Lower leg skin (tissue), 4 donors: ENCODE measurements at regions not wholly inside any gene's neighbourhood (a gene's known extent, or its start where the extent isn't known, plus 50 kb on each side); places are given as distances from the start of the nearest gene placed in this dataset.
"Not testable (repeated sequence)": the region's sequence is repeated elsewhere in the genome, so short reads cannot be mapped to it uniquely, and the experiment has no call there.

Experiments used
- DNase-seq, 2 donors: peaks; one replicate each; pipeline ENCODE4 v3.0.0-alpha.2; 2019; ENCODE audit warnings: low spot score in 2 of 2
- H3K4me3 ChIP-seq: fragments of 200-600 bp; sonication (generic); 2 replicates; pipeline ENCODE4 v1.5.1; 2017; ENCODE audit warnings: mild to moderate bottlenecking, low read depth; ENCODE audit not compliant: poor library complexity, severe bottlenecking
- POLR2A ChIP-seq, 2 donors: fragments of 450-650 bp; IDR thresholded peaks; one replicate each; pipeline ENCODE4 v1.6.1; 2016 to 2017; ENCODE audit warnings: antibody characterized with exemption in 2 of 2, mild to moderate bottlenecking in 1 of 2, moderate library complexity in 1 of 2
- WGBS, 2 donors: methylation state at CpG; one replicate each; pipeline ENCODE4 v1.1.5; 2018; 5-methylcytosine and 5-hydroxymethylcytosine counted together
- intact Hi-C: fragments of 100-400 bp; cut with DNase I; formaldehyde crosslinking; loops from one replicate; pipeline ENCODE4 v1.15.0; 2023; ENCODE audit warnings: low total_unique reads
- TF ChIP-seq, protein P1 (sequence below), 3 donors: fragments of 450-650 bp; IDR thresholded peaks; one replicate each; pipeline ENCODE4 v1.5.1; 2016; ENCODE audit warnings: antibody characterized with exemption in 3 of 3, mild to moderate bottlenecking in 3 of 3, moderate library complexity in 2 of 3

DNA sequence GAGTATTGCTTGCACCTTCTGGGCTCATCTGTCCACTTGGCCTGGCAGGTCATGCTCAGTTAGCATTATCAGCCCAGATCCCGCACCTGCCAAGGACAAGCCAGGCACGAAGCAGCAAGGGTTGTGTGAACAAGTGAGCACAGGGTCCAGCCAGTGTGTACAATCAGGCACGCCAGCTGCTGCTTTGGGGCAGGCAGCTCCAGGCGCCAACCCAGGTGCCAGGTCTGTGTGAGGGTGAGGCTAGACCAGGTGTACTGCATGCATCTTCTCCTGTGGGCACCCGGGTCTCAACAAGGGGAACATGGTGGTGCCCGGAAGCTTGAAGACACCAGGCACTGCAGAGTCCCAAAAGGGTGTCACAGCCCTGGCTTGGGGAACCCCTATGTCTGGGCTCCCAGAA is 1446.8 kb downstream of the PCDH9 start:
- intact Hi-C loops: no loop called here
- WGBS, 2 donors: 81 to 91% methylated on average over 6 of the region's 6 CpGs
- no peak overlapping the region for H3K4me3 ChIP-seq
- DNase-seq: no peak
- TF ChIP-seq, protein P1, sequence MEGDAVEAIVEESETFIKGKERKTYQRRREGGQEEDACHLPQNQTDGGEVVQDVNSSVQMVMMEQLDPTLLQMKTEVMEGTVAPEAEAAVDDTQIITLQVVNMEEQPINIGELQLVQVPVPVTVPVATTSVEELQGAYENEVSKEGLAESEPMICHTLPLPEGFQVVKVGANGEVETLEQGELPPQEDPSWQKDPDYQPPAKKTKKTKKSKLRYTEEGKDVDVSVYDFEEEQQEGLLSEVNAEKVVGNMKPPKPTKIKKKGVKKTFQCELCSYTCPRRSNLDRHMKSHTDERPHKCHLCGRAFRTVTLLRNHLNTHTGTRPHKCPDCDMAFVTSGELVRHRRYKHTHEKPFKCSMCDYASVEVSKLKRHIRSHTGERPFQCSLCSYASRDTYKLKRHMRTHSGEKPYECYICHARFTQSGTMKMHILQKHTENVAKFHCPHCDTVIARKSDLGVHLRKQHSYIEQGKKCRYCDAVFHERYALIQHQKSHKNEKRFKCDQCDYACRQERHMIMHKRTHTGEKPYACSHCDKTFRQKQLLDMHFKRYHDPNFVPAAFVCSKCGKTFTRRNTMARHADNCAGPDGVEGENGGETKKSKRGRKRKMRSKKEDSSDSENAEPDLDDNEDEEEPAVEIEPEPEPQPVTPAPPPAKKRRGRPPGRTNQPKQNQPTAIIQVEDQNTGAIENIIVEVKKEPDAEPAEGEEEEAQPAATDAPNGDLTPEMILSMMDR (IDR thresholded peaks at IDR 0.05): no peak
- TF ChIP-seq POLR2A (IDR thresholded peaks at IDR 0.05): no peak

DNA sequence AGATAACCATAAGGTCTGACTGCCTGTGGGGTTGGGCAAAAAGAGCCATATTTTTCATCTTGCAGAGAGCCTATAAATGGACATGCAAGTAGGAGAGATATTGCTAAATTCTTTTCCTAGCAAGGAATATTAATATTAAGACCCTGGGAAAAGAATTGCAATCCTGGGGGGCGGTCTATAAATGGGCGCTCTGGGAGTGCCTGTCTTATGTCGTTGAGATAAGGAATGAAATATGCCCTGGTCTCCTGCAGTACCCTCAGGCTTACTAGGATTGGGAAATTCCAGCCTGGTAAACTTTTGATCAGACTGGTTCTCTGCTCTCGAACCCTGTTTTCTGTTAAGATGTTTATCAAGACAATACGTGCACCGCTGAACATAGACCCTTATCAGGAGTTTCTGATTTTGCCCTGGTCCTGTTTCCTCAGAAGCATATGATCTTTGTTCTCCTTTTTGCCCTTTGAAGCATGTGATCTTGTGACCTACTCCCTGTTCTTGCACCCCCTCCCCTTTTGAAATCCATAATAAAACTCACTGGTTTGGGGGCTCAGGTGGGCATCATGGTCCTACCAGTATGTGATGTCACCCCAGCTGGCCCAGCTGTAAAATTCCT is 1458.3 kb downstream of the PCDH9 start:
- H3K4me3 ChIP-seq, DNase-seq, intact Hi-C loops: not testable (repeated sequence)
- WGBS, 2 donors: 76 to 78% methylated on average over 6 of the region's 6 CpGs

DNA sequence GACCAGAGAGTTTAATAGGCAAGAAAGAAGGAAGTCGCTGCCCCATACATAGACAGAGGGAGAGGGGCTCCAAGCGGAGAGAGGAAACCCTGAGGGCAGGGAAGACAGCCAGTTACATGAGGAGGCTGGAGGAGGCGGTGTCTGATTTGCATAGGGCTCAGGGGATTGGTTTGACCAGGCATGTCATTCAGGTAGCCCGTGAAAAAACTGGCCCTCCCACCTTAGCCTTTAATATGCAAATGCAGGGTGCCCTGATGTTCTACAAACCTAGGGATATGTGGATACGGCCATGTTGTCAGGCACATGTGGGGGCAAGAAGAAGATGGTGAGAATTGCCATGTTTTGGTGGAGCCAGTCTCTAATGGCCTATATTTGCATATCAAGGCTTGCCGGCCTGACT is 1461.6 kb downstream of the PCDH9 start:
- intact Hi-C loops: no loop called here
- H3K4me3 ChIP-seq: no peak overlapping the region
- DNase-seq: no peak
- no peak for TF ChIP-seq POLR2A (IDR thresholded peaks at IDR 0.05)
- 72 to 75% methylated on average over 6 of the region's 6 CpGs for WGBS, 2 donors

DNA sequence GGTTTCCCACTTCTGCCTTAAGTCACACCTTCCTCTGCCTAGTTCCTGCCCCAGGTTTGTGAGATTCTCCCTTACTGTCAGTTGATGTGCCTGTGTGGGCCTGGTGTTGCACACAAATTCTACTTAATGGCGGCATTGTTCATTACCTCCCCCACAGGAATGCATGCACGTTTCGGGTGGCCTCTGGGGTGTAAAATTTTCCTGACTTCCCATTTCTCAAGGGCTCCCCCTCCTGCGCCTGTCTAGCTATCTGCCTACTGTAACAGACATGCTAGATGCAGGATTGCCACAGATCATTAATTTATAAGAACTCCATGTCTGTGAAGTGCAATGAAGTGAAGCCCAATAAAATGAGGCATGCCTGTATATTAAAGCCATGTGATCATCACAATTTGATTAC is 1466.3 kb downstream of the PCDH9 start:
- 62 to 70% methylated on average over 4 of the region's 4 CpGs for WGBS, 2 donors
- intact Hi-C loops: no loop called here
- H3K4me3 ChIP-seq: no peak overlapping the region
- TF ChIP-seq, protein P1 (IDR thresholded peaks at IDR 0.05): no peak
- TF ChIP-seq POLR2A (IDR thresholded peaks at IDR 0.05): no peak
- no peak for DNase-seq

DNA sequence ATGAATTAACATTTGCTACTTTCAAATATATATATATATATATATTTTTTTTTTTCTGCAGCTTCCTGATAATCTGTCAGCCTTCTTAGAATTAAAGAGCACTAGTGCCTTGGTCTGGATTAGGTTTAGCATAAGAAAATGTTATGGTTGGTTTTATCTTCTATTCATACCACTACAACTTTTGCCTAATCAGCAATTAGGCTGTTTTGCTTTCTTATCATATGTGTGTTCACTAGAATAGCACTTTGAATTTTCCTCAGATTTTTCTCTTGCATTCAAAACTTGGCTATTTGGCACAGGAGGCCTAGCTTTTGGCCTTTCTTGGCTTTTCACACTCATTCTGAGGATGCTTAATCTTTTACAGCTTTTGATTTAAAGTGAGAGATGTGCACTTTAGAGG is 1468.1 kb downstream of the PCDH9 start:
- intact Hi-C loops: no loop called here
- no peak for DNase-seq
- no peak for TF ChIP-seq POLR2A (IDR thresholded peaks at IDR 0.05)
- TF ChIP-seq, protein P1 (IDR thresholded peaks at IDR 0.05): no peak

DNA sequence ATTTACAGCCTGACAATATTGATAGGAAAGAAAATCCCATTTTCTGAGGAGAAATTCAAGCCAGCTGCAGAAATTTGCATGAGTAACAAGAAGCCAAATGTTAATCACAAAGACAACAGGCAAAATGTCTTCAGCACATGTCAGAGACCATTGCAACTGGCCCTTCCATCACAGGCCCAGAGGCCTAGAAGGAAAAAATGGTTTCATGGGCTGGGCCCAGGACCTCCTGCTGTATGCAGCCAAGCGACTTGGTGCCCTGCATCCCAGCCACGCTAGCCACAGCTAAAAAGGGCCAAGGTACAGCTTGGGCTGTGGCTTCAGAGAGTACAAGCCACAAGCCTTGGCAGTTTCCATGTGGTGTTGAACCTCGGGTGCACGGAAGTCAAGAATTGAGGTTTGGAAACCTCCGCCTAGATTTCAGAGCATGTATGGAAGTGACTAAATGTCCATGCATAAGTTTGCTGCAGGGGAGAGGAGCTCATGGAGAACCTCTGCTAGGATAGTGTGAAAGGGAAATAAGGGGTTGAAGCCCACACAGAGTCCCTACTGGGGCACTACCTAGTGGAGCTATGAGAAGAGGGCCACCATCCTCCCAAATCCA is 1474.0 kb downstream of the PCDH9 start:
- H3K4me3 ChIP-seq: no peak overlapping the region
- no peak for DNase-seq
- WGBS, 2 donors: 89 to 91% methylated on average over 5 of the region's 5 CpGs
- no peak for TF ChIP-seq POLR2A (IDR thresholded peaks at IDR 0.05)
- TF ChIP-seq, protein P1 (IDR thresholded peaks at IDR 0.05): no peak
- intact Hi-C loops: no loop called here

More for the DNA sequence above, 1468.1 kb downstream of the PCDH9 start:
- no peak overlapping the region for H3K4me3 ChIP-seq

DNA sequence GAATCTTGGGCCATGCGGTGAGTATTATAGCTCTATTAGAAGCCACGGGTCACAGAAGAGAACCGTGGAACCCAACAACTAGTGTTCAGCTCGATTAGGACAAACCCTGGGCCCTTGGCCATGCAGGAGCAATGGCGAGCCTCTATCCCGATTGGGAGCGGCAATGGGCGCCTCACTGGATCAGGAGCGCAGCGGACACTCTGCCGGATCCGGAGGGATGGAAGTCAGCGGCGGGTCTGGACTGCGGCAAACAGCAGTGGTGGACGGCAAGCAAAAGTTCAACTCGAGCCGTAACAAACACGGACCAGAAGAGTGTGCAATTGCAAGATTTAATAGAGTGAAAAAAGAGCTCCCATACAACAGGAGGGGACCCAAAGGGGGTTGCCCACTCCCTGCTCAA is 1481.9 kb downstream of the PCDH9 start:
- 93 to 97% methylated on average over 19 of the region's 19 CpGs for WGBS, 2 donors
- intact Hi-C loops: no loop called here
- TF ChIP-seq, protein P1 (IDR thresholded peaks at IDR 0.05): no peak
- no peak for TF ChIP-seq POLR2A (IDR thresholded peaks at IDR 0.05)
- DNase-seq: no peak
- H3K4me3 ChIP-seq: no peak overlapping the region
